GM12878 (cell line): ENCODE measurements at regions not wholly inside any gene's neighbourhood (a gene's known extent, or its start where the extent isn't known, plus 50 kb on each side); places are given as distances from the start of the nearest gene placed in this dataset.

Source experiments
- CHD1 ChIP-seq: IDR thresholded peaks from 2 replicates; pipeline ENCODE4 v1.6.1; 2012; ENCODE audit warnings: low read depth, low read length, improper control_type of control experiment
- CHD4 ChIP-seq: fragments of 200-600 bp; sonication (generic); IDR thresholded peaks from 2 replicates; pipeline ENCODE4 v1.6.1; 2016; ENCODE audit warnings: mild to moderate bottlenecking
- EED ChIP-seq: sonication (generic); IDR thresholded peaks from 2 replicates; pipeline ENCODE4 v1.6.1; 2016; ENCODE audit warnings: antibody characterized with exemption, low read depth
- GABPA ChIP-seq: IDR thresholded peaks from 2 replicates; pipeline ENCODE4 v1.6.1; 2014; ENCODE audit warnings: antibody characterized with exemption, low read depth, mild to moderate bottlenecking, inconsistent platforms
- HDAC2 ChIP-seq: fragments of 200-600 bp; sonication (generic); IDR thresholded peaks from 2 replicates; pipeline ENCODE4 v1.6.1; 2017
- IRF4 ChIP-seq: IDR thresholded peaks from 2 replicates; pipeline ENCODE4 v1.6.1; 2011; ENCODE audit warnings: low read depth, low read length
- KLF5 ChIP-seq: fragments of 450-650 bp; IDR thresholded peaks from 2 replicates; pipeline ENCODE4 v1.6.1; 2014; ENCODE audit warnings: mild to moderate bottlenecking; ENCODE audit not compliant: partially characterized antibody
- LARP7 ChIP-seq: fragments of 450-650 bp; IDR thresholded peaks from 2 replicates; pipeline ENCODE4 v1.6.1; 2017; ENCODE audit warnings: mild to moderate bottlenecking
- PAX5 ChIP-seq: IDR thresholded peaks from 2 replicates; pipeline ENCODE4 v1.6.1; 2011; ENCODE audit warnings: low read depth, low read length, borderline replicate concordance
- RAD21 ChIP-seq: IDR thresholded peaks from 2 replicates; pipeline ENCODE4 v1.6.1; 2011; ENCODE audit warnings: mild to moderate bottlenecking, low read depth, low read length, moderate library complexity; ENCODE audit not compliant: insufficient read depth
- SREBF1 ChIP-seq: IDR thresholded peaks from 2 replicates; pipeline ENCODE4 v1.6.1; 2012; ENCODE audit warnings: mild to moderate bottlenecking, low read length
- TBL1XR1 ChIP-seq: IDR thresholded peaks from 2 replicates; pipeline ENCODE4 v1.6.1; 2012; ENCODE audit warnings: low read depth, low read length, improper control_type of control experiment
- WRNIP1 ChIP-seq: IDR thresholded peaks from 2 replicates; pipeline ENCODE4 v1.6.1; 2011; ENCODE audit warnings: low read depth, low read length, improper control_type of control experiment, borderline replicate concordance
- TF ChIP-seq, protein P1 (sequence below): fragments of 450-650 bp; formaldehyde crosslinking; IDR thresholded peaks from 2 replicates; pipeline ENCODE4 v1.4.0; 2020; ENCODE audit warnings: mild to moderate bottlenecking, moderate library complexity
- TF ChIP-seq, protein P2 (sequence below): fragments of 150-350 bp; IDR thresholded peaks from 2 replicates; pipeline ENCODE4 v1.6.1; 2016; ENCODE audit warnings: low read depth, low read length
- TF ChIP-seq, protein P3 (sequence below): fragments of 450-650 bp; IDR thresholded peaks from 2 replicates; pipeline ENCODE4 v1.6.1; 2016; ENCODE audit warnings: mild to moderate bottlenecking
- TF ChIP-seq, protein P4 (sequence below): fragments of 450-650 bp; formaldehyde crosslinking; IDR thresholded peaks from 2 replicates; pipeline ENCODE4 v1.4.0; 2022; ENCODE audit warnings: mild to moderate bottlenecking, moderate library complexity

DNA sequence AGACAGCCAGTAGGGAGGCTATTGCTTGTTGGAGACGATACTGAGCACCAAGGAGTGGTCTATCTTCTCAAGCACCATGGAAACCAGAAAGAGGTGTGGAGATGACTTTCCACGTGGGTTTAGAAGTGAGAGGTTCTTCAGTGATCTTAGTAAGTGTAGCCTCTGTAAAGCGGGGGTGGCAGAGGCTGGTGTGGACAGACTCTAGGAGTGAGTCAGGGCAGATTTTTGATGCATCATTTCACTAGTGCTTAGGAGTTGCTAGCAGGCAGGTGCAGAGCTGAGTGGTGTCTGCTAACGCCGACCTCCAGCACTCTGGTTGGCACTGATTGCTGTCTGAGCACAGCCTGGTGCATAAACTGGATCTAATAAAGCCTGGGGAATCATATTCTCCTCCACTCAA is 78.4 kb upstream of the ADO start (continued):
- TF ChIP-seq, protein P1, sequence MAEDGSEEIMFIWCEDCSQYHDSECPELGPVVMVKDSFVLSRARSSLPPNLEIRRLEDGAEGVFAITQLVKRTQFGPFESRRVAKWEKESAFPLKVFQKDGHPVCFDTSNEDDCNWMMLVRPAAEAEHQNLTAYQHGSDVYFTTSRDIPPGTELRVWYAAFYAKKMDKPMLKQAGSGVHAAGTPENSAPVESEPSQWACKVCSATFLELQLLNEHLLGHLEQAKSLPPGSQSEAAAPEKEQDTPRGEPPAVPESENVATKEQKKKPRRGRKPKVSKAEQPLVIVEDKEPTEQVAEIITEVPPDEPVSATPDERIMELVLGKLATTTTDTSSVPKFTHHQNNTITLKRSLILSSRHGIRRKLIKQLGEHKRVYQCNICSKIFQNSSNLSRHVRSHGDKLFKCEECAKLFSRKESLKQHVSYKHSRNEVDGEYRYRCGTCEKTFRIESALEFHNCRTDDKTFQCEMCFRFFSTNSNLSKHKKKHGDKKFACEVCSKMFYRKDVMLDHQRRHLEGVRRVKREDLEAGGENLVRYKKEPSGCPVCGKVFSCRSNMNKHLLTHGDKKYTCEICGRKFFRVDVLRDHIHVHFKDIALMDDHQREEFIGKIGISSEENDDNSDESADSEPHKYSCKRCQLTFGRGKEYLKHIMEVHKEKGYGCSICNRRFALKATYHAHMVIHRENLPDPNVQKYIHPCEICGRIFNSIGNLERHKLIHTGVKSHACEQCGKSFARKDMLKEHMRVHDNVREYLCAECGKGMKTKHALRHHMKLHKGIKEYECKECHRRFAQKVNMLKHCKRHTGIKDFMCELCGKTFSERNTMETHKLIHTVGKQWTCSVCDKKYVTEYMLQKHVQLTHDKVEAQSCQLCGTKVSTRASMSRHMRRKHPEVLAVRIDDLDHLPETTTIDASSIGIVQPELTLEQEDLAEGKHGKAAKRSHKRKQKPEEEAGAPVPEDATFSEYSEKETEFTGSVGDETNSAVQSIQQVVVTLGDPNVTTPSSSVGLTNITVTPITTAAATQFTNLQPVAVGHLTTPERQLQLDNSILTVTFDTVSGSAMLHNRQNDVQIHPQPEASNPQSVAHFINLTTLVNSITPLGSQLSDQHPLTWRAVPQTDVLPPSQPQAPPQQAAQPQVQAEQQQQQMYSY (CRISPR knock-in tag): no peak
- TF ChIP-seq EED: peak; percentile 61
- TF ChIP-seq SREBF1: no peak
- TF ChIP-seq, protein P2, sequence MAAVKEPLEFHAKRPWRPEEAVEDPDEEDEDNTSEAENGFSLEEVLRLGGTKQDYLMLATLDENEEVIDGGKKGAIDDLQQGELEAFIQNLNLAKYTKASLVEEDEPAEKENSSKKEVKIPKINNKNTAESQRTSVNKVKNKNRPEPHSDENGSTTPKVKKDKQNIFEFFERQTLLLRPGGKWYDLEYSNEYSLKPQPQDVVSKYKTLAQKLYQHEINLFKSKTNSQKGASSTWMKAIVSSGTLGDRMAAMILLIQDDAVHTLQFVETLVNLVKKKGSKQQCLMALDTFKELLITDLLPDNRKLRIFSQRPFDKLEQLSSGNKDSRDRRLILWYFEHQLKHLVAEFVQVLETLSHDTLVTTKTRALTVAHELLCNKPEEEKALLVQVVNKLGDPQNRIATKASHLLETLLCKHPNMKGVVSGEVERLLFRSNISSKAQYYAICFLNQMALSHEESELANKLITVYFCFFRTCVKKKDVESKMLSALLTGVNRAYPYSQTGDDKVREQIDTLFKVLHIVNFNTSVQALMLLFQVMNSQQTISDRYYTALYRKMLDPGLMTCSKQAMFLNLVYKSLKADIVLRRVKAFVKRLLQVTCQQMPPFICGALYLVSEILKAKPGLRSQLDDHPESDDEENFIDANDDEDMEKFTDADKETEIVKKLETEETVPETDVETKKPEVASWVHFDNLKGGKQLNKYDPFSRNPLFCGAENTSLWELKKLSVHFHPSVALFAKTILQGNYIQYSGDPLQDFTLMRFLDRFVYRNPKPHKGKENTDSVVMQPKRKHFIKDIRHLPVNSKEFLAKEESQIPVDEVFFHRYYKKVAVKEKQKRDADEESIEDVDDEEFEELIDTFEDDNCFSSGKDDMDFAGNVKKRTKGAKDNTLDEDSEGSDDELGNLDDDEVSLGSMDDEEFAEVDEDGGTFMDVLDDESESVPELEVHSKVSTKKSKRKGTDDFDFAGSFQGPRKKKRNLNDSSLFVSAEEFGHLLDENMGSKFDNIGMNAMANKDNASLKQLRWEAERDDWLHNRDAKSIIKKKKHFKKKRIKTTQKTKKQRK: no peak
- TF ChIP-seq, protein P3, sequence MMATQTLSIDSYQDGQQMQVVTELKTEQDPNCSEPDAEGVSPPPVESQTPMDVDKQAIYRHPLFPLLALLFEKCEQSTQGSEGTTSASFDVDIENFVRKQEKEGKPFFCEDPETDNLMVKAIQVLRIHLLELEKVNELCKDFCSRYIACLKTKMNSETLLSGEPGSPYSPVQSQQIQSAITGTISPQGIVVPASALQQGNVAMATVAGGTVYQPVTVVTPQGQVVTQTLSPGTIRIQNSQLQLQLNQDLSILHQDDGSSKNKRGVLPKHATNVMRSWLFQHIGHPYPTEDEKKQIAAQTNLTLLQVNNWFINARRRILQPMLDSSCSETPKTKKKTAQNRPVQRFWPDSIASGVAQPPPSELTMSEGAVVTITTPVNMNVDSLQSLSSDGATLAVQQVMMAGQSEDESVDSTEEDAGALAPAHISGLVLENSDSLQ: peak; percentile 17; the same call in 1 of the 2 replicates
- peak; percentile 76; the same call in 1 of the 2 replicates for TF ChIP-seq PAX5
- no peak for TF ChIP-seq LARP7
- no peak for TF ChIP-seq WRNIP1
- TF ChIP-seq CHD4: no peak
- TF ChIP-seq KLF5: no peak
- TF ChIP-seq HDAC2: no peak
- peak; percentile 49; the same call in 1 of the 2 replicates for TF ChIP-seq TBL1XR1
- TF ChIP-seq IRF4: peak; percentile 93
- no peak for TF ChIP-seq GABPA
- TF ChIP-seq, protein P4, sequence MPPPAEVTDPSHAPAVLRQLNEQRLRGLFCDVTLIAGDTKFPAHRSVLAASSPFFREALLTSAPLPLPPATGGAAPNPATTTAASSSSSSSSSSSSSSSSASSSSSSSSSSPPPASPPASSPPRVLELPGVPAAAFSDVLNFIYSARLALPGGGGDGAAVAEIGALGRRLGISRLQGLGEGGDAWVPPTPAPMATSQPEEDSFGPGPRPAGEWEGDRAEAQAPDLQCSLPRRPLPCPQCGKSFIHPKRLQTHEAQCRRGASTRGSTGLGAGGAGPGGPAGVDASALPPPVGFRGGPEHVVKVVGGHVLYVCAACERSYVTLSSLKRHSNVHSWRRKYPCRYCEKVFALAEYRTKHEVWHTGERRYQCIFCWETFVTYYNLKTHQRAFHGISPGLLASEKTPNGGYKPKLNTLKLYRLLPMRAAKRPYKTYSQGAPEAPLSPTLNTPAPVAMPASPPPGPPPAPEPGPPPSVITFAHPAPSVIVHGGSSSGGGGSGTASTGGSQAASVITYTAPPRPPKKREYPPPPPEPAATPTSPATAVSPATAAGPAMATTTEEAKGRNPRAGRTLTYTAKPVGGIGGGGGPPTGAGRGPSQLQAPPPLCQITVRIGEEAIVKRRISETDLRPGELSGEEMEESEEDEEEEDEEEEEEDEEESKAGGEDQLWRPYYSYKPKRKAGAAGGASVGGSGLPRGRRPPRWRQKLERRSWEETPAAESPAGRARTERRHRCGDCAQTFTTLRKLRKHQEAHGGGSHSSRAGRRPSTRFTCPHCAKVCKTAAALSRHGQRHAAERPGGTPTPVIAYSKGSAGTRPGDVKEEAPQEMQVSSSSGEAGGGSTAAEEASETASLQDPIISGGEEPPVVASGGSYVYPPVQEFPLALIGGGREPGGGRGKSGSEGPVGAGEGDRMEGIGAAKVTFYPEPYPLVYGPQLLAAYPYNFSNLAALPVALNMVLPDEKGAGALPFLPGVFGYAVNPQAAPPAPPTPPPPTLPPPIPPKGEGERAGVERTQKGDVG (CRISPR knock-in tag): no peak
- no peak for TF ChIP-seq CHD1
- TF ChIP-seq RAD21: peak; percentile 6; the same call in 1 of the 2 replicates
